ENCODE measurements at regions not wholly inside any gene's neighbourhood (a gene's known extent, or its start where the extent isn't known, plus 50 kb on each side); places are given as distances from the start of the nearest gene placed in this dataset.
"Not testable (repeated sequence)": the region's sequence is repeated elsewhere in the genome, so short reads cannot be mapped to it uniquely, and the experiment has no call there.

GRCh38 chr1:209199822-209200221, 383.7 kb upstream of the CAMK1G start:
- intact Hi-C loops (cut with DNase I): no loop called here
- Histone ChIP-seq H3K9me3 (peaks cover 12 to 27% of the 10 kb centered on the region in 2 donors), H3K27me3 (no peaks in the 10 kb centered on the region), H3K4me1 (no peaks in the 10 kb centered on the region), H3K27ac (no peak overlapping the region), H3K4me3 (no peak overlapping the region), H3K36me3 (no peaks in the 10 kb centered on the region)
- no peak for DNase-seq (ENCODE audit: low spot score in 2 of 2)
- TF ChIP-seq CTCF (IDR thresholded peaks at IDR 0.05): no peak

GRCh38 chr1:209202321-209202720, 381.2 kb upstream of the CAMK1G start:
- intact Hi-C loops (cut with DNase I); H3K4me3 ChIP-seq; H3K27me3 ChIP-seq; H3K36me3 ChIP-seq; H3K9me3 ChIP-seq; DNase-seq (ENCODE audit: low spot score in 2 of 2); H3K27ac ChIP-seq; H3K4me1 ChIP-seq: not testable (repeated sequence)

GRCh38 chr1:209202830-209203532, 380.5 kb upstream of the CAMK1G start:
- H3K27me3 ChIP-seq: no peaks in the 10 kb centered on the region
- intact Hi-C loops (cut with DNase I): no loop called here
- TF ChIP-seq CTCF (IDR thresholded peaks at IDR 0.05): peak; percentile 29 to 73 (median 66)

GRCh38 chr1:209203533-209203895, 380.0 kb upstream of the CAMK1G start:
- TF ChIP-seq CTCF (IDR thresholded peaks at IDR 0.05): no peak
- Histone ChIP-seq H3K27me3 (no peaks in the 10 kb centered on the region), H3K9me3 (no peaks in the 10 kb centered on the region), H3K36me3 (no peaks in the 10 kb centered on the region), H3K4me1 (peaks cover 0 to 7% of the 10 kb centered on the region in 2 donors), H3K4me3 (no peak overlapping the region), H3K27ac (no peak overlapping the region)
- intact Hi-C loops (cut with DNase I): no loop called here
- no peak for DNase-seq (ENCODE audit: low spot score in 2 of 2)

More at GRCh38 chr1:209202830-209203532, 380.5 kb upstream of the CAMK1G start:
- H3K27ac ChIP-seq: no peak overlapping the region
- H3K4me1 ChIP-seq: peaks cover 0 to 2% of the 10 kb centered on the region in 2 donors
- H3K36me3 ChIP-seq: no peaks in the 10 kb centered on the region
- no peaks in the 10 kb centered on the region for H3K9me3 ChIP-seq
- H3K4me3 ChIP-seq: no peak overlapping the region
- no peak for DNase-seq (ENCODE audit: low spot score in 2 of 2)

- intact Hi-C loops (cut with DNase I): no loop called here
Measured at GRCh38 chr1:209205039-209205438, 378.5 kb upstream of the CAMK1G start.

More at GRCh38 chr1:209205039-209205438, 378.5 kb upstream of the CAMK1G start:
- Histone ChIP-seq H3K36me3 (no peaks in the 10 kb centered on the region), H3K9me3 (no peaks in the 10 kb centered on the region), H3K27me3 (no peaks in the 10 kb centered on the region), H3K4me3 (no peak overlapping the region), H3K27ac (no peak overlapping the region), H3K4me1 (peaks cover 0 to 7% of the 10 kb centered on the region in 2 donors)
- no peak for TF ChIP-seq CTCF (IDR thresholded peaks at IDR 0.05)
- no peak for DNase-seq (ENCODE audit: low spot score in 2 of 2)

Measured in ascending aorta (tissue), 2 donors.